Jurkat, Clone E6-1 (cell line): ENCODE measurements at regions not wholly inside any gene's neighbourhood (a gene's known extent, or its start where the extent isn't known, plus 50 kb on each side); places are given as distances from the start of the nearest gene placed in this dataset.
A peak's percentile ranks its signal among the peaks of the same experiment; 100 is the strongest.
"Not testable (repeated sequence)": the region's sequence is repeated elsewhere in the genome, so short reads cannot be mapped to it uniquely, and the experiment has no call there.

Source experiments
- DNase-seq: peaks from one replicate; pipeline ENCODE4 v3.0.0-alpha.2; 2011; ENCODE audit warnings: low read depth, low spot score
- H3K4me3 ChIP-seq: 2 replicates; pipeline ENCODE4 v1.5.1; 2011; ENCODE audit warnings: mild to moderate bottlenecking, low read length, control low read depth, moderate library complexity

DNA sequence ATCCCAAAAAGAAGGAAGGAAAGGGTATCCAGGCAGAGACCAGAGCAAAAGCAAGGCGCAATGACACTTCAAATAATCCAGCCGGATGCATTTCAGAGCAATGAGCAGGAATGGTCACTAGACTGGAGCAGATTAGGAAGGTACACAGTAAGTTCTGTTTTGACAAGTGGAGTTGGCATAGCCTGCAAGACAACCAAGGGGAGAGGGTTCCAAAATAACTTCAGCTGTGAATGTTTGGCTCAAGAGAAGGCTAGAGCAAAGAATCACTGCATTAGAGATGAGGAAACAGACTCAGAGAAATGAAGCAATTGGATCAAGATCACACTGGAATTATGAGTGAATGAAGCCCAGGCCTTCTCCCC, 90.0 kb upstream of the EGFL6 start:
- DNase-seq, result no peak
- H3K4me3 ChIP-seq, result no peak overlapping the region

DNA sequence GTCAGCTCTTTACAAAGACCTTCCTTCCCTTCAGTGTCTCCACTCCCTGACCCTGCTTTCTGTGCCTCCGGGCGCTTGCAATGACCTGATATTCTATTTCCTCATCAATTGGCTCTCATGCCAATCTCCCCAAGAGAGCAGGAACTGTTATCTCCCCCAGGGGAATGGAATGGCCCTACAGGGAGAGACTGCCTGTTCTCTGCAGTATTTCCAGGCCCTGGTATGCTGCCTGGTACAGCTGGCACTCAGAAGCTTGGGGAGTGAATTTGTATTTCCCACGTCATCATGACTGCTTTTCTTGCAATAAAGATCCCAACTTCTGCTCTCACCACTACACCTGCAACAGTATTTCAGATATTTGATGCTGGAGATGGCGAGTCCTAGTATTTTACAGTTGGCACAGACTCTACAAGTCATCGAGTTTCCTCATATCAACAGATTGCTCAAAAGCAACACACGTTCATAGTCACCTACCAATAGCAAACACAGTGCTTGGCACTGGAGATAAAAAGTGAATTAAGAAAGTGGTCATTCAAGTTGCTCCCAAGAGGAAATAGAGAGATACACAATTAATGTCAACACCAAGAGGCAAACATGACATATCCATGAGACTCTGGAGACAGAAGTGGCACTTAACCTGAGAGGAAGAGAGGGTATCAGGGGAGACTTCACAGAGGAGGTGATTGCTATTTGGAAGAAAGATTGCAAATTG, 90.5 kb upstream of the EGFL6 start:
- H3K4me3 ChIP-seq, result no peak overlapping the region
- no peak for DNase-seq

DNA sequence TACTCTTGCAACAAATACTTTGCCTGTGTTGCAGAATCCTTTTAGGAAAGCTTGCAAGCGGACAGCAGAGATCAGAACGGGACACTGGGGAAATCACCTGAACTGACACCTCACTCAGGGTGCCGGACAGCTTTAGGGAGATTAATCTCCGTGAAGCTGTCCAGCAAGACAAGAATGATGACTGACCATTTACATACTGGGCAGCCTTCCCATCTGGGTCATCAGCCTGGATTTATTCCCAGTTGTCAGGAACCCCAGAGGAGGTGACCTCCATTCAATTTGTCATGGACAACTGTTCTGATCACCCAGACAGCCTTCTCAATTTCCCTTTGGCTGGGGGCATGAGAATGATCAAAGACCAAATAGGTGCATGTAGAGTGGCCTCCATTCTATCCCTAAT, 93.0 kb upstream of the EGFL6 start:
- H3K4me3 ChIP-seq, result no peak overlapping the region
- no peak for DNase-seq

DNA sequence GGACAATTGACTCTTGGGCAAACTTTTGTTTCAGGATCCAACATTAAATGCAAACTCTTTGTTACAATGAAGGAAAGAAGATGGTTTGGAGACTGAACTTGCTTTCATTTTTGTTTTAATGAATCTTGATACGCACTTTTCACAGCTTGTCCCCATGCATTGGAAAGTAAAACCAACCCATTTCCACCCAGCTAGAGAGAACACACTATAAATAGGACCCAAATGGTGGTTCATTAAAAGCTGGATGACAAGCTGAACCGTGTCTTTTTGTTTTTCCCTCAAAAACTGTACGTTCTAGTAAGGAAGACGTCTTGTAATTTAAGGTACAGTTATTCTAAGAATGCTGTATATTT, 95.3 kb upstream of the EGFL6 start:
- no peak overlapping the region for H3K4me3 ChIP-seq
- DNase-seq, result no peak

DNA sequence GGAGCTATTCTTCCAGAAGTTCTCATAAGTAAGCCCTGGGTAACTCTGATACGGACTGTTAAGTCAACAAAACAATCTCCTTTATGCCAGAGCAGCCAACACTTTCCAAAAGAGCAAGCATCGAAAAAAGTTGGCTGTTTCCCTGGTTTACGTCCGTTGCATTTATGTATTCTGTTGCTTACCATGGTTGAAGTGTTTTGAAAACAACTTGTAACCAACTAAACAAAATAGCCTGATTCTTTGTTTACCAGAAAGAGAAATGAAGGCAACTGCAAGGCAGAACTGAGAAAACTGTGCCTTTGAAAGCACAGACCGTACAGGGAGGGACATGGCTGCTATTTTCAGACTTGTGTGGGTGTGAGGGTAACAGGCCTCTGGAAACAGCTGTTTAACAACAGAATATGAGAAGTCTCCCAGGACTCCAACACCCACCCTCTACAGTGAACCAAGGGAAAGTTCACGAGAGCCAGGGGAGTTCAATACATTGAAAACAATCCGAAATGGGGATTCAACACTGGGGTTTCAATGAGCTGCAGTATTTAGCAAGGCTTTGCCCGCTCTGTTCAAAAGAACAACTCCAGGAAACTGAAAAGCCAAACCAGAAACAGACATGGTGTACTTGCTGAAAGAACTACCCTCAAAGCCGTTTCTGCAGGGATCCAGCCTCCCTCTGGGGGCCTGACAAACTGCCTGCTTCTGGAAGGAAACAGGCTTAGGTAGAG, 95.8 kb upstream of the EGFL6 start:
- H3K4me3 ChIP-seq, result no peak overlapping the region

DNA sequence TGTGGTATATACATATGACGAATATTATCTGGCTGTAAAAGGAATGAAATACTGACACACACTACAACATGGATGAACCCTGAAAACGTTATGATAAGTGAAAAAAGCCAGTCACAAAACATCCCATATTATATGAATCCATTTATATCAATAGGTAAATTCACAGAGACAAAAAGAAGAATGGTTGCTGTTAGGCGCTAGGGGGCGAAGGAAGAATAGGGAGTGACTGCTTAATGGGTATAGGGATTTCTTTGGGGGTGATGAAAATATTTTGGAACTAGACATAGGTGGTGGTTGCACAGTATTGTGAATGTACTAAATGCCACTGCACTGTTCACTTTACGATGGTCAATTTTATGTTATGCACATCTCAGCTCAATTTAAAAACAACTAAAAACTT, 96.4 kb upstream of the EGFL6 start:
- H3K4me3 ChIP-seq, result no peak overlapping the region
- peak; percentile 17 for DNase-seq

More for the DNA sequence above, 95.8 kb upstream of the EGFL6 start:
- no peak for DNase-seq

DNA sequence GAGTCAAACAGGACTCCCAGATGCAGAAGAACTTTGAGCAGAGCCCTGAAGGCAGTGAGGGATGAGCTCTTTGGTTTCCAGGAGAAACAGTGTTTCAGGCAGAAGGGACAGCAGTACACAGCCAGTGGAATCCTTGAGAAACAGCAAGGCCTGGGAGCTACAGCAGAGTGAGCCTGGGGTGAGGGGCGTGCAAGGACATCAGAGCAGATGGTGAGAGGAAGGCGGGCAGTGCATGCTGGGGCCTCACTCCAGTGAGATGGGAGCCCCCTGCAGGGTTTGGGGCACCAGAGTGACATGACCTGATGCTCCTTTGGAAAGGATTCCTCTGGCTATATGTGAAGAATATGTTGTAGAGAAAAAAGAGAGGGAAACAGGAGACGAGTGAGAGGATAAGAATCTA, 98.1 kb upstream of the EGFL6 start:
- H3K4me3 ChIP-seq, result no peak overlapping the region
- no peak for DNase-seq

DNA sequence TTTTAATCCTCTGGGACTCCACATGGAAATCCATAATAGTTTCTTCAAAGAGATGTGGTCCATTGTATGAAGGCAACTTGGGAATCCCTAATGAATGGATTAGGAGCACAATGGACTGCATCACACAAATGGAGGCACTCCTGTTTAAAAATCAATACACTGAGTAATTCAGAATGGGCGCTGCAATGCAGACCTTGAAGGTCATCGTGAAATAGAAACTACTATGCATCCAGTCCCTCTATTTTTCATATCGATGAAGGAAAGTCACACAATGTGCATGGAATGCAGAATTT, 98.8 kb upstream of the EGFL6 start:
- no peak overlapping the region for H3K4me3 ChIP-seq
- DNase-seq, result no peak

DNA sequence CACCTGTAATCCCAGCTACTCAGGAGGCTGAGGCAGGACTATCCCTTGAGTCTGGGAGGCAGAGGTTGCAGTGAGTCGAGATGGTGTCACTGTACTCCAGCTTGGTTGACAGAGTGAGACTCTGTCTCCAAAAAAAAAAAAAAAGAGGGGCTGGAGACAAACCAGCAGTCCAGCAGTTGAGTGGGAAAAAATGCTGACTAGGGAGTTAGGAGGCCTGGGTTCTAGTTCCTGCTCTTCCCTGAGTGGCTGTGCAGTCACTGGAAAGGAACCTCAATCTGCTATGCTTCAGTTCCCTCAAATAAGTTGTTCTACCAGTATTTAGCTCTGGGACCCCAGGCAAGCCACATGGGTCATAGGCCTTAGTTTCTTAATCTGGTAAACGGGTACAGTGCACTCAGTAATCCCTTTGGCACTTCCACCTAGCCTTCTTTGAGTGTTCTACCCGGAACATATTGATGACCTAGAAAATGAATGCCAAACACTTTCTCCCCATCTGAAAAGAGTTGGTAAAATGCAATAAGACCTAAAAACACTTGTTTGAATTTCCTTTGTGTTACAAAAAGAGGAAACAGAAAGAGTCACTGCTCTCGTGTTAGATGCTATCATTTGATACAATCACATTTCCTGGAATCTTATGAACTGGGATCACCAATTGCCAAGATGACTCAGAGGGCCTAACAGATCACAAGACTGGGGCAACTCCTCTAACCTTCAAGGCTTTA, 99.3 kb upstream of the EGFL6 start:
- no peak overlapping the region for H3K4me3 ChIP-seq
- no peak for DNase-seq

DNA sequence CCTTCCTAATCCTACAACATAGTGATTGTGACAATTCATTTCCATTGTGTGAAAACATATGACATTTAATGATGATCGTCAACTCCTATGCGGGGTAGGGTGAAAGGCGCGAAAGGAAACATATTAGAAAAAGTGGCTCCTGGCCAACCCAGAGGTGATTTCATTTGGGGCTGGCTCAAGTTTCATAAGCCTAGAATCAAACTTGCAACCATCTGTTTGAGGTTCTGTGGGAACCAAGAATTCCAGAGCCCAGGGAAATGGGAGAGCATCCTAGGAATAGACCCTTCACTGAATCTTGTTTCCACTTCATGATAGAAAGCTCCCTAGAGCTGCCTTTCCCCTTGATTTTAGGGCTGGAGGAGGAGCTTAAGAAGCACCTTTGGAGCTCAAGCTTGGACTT, 101.3 kb upstream of the EGFL6 start:
- DNase-seq, result no peak
- no peak overlapping the region for H3K4me3 ChIP-seq

DNA sequence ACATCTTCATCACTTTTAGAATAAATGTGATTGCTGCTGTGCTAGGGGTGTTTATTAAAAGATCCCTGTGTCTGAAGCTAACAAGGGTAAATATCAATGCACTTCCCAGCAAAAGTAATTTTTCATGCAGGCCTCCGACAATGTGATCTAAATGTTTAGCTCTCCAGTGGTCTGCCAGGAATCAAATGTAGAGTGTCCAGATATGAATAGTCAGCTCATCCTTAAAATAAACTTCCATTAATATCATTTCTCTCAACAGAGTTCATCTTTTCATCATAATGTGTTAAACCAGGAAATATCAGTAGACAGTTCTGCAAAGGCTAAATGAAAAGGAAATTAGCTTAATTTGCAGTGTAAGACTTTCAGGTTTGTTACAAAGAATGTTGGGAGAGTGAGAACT, 102.2 kb upstream of the EGFL6 start:
- no peak overlapping the region for H3K4me3 ChIP-seq
- DNase-seq, result no peak

DNA sequence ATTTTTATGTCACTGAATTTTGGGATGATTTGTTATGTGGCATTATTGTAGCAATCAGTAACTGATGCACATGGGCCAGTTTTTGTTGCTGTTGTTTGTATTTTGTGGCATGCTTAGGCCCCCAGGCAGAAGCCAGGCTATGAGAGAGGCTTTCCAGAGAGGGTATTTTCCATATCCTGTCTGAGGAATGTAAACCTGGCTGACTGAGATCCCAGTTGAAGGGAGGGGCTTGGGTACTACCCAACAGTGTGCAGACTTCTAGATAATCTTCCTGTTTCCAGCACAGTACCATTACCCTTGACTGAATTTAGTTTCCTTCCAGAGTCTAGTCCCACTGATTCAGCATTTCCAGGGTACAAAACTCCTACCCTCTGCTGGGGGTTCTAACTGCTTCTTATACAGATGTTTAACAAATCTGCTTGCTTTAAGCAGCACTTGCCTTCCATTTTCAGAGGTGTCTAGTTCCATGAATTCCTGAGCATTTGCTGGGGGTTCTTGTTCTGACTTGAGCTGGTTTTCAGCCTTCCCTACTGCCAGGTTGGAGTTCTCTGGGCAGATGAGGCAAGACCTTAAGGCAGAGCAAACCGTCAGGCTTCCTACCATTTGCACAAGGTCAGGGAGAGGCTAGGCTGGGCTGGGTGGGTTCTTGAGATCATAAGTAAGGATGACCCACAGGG, 104.7 kb upstream of the EGFL6 start:
- no peak overlapping the region for H3K4me3 ChIP-seq
- no peak for DNase-seq

DNA sequence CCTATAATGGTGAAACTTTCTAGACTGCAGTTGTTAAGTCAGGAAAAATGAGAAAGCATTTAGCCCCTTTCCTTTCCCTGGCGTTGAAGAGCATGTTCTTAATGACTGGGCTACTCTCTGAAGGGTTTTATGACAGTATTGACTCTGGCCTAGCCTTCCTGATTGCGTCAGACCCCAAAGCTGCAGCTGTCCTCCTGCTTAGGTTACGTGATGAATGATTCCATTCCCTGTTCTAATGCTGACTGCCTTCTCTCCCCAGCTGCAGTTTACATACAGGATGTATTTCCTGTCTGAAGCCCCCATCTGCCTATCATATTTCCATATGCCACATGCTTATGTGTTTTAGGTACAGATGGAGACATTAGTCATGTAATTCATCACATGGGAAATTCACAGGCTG, 105.8 kb upstream of the EGFL6 start:
- DNase-seq, result peak; percentile 56
- H3K4me3 ChIP-seq, result no peak overlapping the region

DNA sequence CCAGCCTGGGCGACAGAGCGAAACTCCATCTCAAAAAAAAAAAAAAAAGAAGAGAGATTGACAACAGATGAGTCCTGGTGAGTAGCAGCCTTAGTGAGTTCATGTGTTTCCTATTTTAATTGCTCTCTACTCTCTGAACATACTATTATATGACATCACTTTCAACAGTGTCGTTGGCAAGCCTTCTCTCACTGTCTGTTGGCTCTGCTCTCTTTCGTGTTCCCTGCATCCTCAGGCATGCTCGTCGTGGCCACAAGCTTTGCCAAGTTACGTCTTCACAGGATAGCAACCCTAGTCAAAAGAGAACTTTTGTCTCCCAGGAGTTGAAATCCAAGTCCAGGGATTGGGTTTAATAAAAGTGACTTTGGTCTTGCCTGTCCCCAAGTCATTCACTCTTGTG, 117.1 kb upstream of the EGFL6 start:
- H3K4me3 ChIP-seq, result no peak overlapping the region
- no peak for DNase-seq

DNA sequence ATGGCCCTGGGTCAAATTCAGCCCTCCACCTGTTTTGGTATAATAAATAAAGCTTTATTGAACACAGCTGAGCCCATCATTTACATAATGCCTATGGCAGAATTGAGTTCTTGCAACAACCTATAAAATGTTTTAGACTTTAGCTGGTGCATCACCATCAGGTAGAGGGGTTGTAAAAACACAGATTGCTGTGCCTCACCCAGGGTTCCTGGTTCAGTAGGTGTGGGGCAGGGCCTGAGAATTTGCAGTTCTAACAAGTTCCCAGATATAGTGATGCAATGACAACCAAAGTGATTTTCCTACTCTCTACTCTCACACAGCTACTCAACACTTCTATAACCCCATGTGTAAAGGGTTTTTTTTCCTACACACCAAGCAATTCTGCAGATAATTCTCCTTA, 120.0 kb upstream of the EGFL6 start:
- no peak overlapping the region for H3K4me3 ChIP-seq
- DNase-seq, result no peak

DNA sequence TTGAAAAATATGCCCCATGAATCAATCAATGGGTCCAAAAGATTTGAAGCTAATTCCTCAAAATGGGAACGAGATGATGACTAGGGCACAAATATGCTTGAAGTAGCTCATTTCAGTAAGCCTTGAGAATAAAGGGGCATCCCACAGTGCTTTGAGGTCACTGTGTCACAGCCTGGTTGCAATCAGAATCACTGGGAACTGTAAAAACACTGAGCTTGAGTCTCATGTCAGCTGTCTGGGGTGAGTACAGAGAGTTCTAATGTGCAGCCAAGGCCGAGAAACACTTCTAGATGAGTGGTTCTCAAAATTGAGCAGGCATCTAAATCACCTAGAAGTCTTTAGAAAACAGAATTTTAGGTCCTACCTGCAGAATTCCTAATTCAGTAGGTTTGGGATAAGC, 120.5 kb upstream of the EGFL6 start:
- H3K4me3 ChIP-seq, result no peak overlapping the region
- no peak for DNase-seq

DNA sequence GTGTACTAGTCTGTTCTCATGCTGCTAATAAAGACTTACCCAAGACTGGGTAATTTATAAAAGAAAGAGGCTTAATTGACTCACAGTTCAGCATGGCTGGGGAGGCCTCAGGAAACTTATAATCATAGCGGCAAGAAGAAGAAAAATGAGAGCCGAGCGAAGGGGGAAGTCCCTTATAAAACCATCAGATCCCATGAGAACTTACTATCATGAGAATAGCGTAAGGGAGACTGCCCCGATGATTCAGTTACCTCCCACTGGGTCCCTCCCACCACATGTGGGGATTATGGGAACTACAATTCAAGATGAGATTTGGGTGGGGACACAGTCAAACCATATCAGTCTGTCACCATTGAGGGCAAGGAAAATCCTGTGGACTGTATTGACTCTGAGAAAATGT, 121.8 kb upstream of the ATXN3L start:
- not testable (repeated sequence) for H3K4me3 ChIP-seq, DNase-seq

DNA sequence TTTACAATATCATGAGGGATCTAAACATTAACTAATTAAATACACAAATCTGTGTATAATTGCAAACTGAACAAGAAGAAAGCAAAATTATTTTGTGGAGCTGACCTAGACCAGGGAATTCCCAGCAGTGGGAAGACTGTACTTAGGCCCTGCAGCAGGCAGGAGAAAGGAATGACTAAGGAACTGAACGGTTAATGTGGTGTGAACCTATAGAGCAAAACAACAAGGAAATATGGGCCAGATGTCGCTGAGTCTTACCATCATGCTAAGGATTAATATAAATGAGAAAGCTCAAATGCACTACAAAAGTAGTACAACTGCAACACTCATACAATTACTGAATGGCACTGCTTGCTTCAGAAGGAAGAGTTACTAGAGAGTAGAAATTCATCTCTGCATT, 120.3 kb upstream of the ATXN3L start:
- no peak overlapping the region for H3K4me3 ChIP-seq
- no peak for DNase-seq

DNA sequence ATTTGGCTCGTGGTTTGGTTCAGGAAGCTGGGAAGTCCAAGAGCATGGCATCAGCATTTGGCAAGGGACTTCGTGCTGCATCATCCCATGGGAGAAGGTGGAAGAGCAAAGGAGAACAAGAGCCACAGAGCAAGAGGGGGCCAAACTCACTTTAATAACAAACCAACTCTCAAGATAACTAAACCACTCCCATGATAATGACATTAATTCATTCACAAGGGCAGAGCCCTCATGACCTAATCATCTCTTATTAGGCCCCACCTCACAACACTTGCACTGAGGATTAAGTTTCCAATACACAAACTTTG, 113.4 kb upstream of the ATXN3L start:
- DNase-seq, result no peak
- H3K4me3 ChIP-seq, result no peak overlapping the region
